ENCODE measurements at regions not wholly inside any gene's neighbourhood (a gene's known extent, or its start where the extent isn't known, plus 50 kb on each side); places are given as distances from the start of the nearest gene placed in this dataset.

DNA sequence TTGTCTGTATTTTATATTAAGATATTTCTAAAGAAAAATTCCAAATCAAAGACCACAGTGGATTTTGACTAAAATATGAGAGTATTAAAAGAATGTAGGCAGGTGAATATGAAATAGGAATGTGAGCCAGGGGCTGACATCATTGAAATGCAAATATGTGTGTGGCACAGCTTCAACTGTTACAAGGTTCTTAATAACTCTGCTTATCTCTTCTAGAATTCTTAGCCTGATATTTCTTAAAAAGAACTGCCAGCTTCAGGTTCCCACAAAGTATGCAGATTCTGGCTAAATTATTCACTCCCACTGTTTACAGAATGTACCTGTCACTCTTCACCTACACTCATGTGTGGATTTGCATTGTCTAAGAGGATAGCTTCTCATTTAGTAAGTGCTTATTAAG, 274.4 kb downstream of the DIRAS2 start:
- no peak for DNase-seq (ENCODE audit: low read depth in 3 of 3)

- DNase-seq (ENCODE audit: low read depth in 3 of 3), result no peak
Measured at GRCh38 chr9:90368928-90369327, 273.7 kb downstream of the DIRAS2 start.

- no peak for DNase-seq (ENCODE audit: low read depth in 3 of 3)
Measured at GRCh38 chr9:90379771-90380170, 262.9 kb downstream of the DIRAS2 start.

GRCh38 chr9:90385146-90385545, 257.5 kb downstream of the DIRAS2 start:
- no peak for DNase-seq (ENCODE audit: low read depth in 3 of 3)

DNA sequence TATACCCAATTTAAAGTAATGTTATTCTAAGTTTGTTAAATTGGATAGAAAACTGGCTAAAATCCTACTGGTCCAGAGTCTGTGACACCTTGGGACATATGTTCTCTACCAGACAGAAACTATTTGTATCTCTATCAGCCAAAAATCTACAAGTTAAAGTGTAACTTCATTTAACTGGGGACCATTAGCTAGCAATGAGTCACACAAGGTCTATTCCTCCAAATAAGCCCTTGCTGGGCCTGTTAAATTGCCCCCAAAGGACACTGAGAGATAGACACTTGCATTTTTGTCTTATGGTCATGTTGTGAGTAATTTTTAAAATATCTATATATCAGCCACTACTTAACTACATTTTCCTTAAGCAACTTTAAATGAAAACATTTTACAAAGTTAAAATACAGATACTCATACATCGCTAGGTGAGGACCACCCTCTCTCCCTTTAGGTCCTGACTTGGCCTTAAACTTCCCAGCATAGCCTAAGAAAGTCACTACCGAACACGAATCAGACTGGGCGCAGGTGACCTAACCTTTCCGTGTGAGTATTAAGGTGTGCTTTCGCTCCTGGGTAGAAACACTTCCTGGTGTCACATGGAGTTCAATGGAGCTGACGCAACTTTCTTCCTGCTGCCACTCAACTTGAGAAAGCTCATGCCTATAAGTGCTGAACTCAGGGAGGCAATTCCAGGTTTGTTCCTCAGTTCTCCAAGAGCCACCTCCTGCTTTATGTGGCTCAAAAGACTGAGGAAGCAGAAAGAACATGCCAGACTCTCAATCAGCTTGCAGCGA, 249.1 kb downstream of the DIRAS2 start:
- DNase-seq (ENCODE audit: low read depth in 3 of 3), result no peak

GRCh38 chr9:90394871-90395270, 247.8 kb downstream of the DIRAS2 start:
- DNase-seq (ENCODE audit: low read depth in 3 of 3), result no peak

DNA sequence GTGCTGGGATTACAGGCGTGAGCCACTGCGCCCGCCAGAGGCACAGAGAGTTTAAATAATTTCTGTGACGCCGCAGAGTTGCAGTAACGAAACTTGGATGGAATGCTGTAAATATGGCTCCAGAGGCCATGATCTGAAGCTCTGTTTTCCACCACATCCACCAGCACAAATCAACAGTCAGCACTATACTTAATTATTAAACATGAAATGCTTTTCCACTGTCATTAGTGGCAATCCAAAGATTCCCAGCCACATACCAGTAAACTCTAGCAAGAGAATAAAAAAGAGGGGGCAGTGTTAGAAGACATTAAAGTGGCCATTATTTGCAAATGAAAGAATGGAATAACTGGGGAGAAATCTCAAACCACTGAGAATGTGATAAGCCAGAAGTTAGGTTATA, 242.5 kb downstream of the DIRAS2 start:
- no peak for DNase-seq (ENCODE audit: low read depth in 3 of 3)

DNA sequence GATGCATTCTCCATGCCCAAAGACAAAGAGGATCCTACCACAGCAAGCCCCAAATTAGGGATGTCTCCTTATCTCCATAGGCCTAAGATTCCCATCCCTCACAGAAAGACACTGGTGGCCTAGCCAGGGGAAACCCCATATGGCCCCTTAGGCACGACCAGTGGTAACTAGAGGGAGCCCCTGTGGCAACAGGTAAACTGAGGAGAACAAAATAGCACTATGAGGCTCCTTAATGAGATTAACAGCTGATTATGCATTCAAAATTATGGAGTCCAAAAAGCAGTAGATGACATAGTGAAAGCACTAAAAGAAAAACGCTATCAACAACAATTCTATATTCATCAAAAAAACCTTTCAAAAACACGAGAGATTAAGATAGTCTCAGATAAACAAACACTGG, 234.0 kb downstream of the DIRAS2 start:
- DNase-seq (ENCODE audit: low read depth in 3 of 3), result no peak

DNA sequence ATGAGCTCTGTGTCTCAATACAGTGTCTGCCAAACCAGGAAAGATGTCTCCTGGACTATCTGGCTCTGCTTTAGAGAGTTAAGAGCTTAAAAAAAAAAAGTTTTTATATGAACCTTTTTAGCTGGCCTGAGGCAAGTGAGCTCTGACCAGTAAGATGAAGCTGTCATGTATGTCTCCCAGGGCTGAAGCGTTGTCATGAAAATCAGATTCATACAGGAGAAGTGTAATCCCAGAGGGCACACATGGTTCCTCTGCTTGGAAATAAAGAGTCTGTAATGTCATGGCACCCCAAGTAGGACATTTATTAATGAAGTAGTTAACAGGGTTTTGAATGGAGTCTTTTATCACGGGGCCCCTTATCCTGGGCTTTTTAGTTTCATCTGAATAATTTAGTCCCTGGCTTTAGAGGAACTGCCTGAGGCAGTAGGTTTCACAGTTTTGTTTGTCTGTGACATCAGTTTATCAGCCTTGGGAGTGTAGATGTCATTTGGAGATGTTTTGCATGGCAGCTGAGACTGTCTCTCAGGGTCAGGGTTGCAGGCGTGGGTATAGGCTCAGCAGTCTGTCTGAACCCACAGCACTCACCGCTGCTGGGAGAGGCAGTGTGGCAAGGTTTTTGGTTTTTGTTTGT, 223.3 kb downstream of the DIRAS2 start:
- no peak for DNase-seq (ENCODE audit: low read depth in 3 of 3)

DNA sequence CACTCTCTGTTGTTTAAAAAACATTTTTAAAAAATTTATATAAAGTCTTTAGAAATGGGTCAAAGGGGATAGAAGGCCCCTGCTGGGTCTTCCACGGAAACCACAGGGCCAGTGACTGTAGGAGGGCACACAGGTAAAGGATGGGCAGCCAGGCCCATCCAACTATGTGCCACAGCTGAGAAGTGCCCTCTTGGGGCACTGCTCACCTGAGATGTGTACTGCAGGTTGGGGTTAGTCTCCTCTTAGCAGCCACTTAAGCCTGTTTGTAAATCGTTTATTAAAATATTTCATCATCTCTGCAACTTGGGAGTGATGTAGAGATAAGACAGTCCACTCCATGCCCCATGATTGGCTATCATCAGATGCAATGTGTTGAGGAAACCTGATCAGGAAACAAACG, 222.4 kb downstream of the DIRAS2 start:
- no peak for DNase-seq (ENCODE audit: low read depth in 3 of 3)

DNA sequence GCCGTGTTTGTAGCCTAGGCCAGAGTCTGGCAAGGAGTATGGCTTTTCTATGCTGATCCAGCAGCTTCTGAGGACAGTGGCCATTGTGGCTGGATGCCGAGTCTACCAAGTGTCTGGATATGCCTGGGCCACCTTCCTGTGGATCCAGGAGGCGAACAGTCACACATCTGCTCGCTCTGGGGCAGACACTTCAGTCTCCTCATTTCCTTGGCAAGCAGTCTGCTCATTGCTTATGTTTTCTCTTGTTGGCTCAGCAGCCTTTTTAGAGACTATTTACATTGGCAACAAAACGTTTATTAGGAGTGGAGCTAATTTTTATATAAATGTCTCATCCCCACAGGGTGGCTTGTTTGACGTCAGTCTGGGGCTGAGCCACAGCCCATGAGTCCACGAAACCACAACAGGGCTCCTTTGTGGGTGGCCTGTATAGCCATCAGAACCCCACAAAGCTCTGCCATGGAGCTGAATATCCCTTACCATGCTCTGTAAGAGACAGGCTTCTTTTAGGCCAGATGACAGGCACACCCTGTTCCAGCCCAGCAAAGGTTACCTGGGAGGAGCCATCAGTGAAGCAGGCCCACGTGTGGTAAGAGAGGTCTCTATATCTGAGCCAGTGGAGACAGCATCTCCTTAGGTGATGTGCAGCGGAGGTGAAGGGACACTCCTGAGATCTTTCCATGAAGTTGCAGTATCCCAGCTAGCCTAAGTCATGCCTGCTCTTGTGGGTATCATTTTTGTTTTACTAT, 221.7 kb downstream of the DIRAS2 start:
- no peak for DNase-seq (ENCODE audit: low read depth in 3 of 3)

DNA sequence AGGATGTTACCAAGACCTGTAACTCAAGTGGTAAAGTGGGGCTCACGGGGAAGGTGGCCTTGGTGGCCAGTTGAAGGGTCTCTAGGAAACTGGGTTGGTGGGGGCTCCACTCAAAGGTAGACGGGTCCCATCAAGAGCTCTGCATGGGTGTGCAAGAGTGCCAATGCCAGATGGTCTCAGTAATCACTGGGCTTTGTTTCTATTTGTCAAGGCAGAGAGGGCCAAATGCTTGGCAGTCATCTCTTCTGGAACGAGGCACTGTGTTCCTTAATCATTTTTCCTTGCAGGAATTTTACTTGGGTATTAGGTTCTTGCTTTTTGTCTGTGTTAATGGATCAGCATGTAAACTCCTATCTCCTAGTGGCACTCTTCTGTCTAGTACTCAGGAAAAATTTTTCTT, 220.8 kb downstream of the DIRAS2 start:
- no peak for DNase-seq (ENCODE audit: low read depth in 3 of 3)

GRCh38 chr9:90423661-90424193, 218.9 kb downstream of the DIRAS2 start:
- no peak for DNase-seq (ENCODE audit: low read depth in 3 of 3)

GRCh38 chr9:90428517-90428916, 214.1 kb downstream of the DIRAS2 start:
- DNase-seq (ENCODE audit: low read depth in 3 of 3), result no peak

DNA sequence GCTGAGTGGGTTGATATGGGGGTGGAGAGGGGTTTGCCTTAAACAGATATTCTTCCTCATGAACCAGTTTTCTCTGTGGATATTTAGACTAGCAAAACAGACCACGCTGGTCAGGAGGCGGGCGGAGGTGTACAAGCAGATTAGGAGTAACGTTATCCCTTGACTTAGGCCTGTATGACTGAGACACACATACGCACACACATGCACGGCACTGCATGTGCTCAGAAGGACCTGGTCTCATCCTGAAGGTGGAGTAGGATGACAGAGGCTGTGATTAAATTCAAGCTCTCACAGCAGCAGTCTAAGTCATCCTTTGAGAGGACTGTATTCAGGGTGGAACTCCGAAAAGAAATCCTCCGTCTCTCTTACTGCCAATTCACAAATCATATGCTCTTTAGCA, 209.7 kb downstream of the DIRAS2 start:
- no peak for DNase-seq (ENCODE audit: low read depth in 3 of 3)

DNA sequence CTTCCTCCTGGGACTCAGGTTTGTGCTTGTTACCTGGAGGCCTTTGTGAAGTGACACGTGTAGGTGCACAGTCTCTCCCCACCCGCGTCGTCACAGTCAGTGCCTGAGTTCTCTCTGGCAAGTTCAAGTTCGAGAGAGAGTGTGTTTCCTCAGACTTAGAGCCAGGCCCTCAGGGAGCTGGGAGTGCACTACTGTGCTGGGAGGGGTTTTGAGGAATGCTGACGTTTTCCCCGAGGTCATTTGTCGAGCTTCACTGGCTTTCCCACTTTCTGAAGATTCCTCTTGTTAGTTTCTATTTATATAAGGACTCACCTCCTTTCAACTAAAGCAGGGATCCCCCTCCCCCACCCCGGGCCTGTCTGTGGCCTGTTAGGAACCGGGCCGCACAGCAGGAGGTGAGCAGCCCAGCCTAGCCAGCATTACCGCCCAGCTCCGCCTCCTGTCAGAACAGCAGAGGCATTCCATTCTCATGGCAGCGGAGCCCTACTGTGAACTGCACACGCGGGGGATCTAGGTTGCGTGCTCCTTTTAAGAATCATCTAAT, 209.2 kb downstream of the DIRAS2 start:
- no peak for DNase-seq (ENCODE audit: low read depth in 3 of 3)

DNA sequence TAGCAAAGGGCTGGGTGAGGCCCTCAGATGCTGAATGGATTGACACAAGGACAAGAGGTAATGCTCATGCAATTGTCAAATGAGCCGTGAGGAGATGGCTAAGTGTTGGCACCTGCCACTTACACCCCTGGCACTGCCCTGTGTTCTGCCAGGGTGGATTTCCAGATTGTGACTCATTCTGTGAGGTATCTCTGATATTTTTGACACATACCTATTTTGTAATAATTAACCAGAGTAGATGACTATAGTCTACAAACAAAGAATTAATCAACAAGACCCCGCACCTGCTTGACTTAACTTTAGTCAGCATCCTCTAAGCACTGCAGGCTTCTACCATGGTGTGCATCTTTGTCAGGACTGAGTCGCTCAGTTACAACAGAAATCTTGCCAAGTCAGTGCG, 200.8 kb downstream of the DIRAS2 start:
- DNase-seq (ENCODE audit: low read depth in 3 of 3), result no peak

GRCh38 chr9:90442723-90443122, 199.9 kb downstream of the DIRAS2 start:
- DNase-seq (ENCODE audit: low read depth in 3 of 3), result no peak

- DNase-seq (ENCODE audit: low read depth in 3 of 3), result no peak
Measured at GRCh38 chr9:90444609-90445204, 197.9 kb downstream of the DIRAS2 start.

DNA sequence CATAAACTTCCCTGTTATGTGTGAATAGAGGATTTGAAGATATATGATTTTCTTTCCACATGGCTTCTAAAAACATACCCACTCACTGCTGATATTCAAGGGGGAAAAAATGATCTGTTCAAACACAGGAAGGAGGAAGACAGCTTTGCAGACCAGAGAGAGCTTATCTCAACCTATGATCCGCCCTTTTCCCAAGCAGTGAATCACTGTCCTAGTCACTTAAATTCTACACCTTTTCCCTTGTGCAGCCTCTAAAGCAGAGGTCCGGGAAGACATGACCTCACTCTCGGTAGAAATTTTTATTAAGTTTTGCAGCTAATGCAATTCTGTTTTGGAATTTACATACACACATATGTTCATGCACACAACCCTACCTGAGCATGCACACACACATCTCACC, 197.2 kb downstream of the DIRAS2 start:
- DNase-seq (ENCODE audit: low read depth in 3 of 3), result no peak

- no peak for DNase-seq (ENCODE audit: low read depth in 3 of 3)
Measured at GRCh38 chr9:90446200-90446948, 196.2 kb downstream of the DIRAS2 start.
